ENCODE measurements at regions not wholly inside any gene's neighbourhood (a gene's known extent, or its start where the extent isn't known, plus 50 kb on each side); places are given as distances from the start of the nearest gene placed in this dataset.

DNA sequence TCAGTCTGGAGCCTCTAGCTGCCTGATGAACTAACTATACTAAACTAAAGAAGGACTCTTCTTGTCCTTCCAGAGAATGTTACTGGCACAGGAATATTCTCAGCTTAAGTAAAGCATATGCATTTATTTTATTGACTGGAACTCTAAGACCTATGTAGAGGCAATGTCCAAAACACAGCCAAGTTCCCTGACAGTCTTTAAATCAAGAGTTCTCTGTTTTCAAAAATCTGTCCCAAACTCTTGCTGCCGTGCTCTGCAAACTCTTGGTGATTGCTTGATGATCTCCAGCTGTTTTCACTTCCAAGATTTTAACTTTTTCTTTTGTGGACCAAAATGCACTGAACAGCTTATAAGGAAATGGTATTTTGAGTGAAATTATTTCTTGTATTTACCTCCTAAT, 67.5 kb upstream of the DAAM1 start:
- TF ChIP-seq, protein P1, sequence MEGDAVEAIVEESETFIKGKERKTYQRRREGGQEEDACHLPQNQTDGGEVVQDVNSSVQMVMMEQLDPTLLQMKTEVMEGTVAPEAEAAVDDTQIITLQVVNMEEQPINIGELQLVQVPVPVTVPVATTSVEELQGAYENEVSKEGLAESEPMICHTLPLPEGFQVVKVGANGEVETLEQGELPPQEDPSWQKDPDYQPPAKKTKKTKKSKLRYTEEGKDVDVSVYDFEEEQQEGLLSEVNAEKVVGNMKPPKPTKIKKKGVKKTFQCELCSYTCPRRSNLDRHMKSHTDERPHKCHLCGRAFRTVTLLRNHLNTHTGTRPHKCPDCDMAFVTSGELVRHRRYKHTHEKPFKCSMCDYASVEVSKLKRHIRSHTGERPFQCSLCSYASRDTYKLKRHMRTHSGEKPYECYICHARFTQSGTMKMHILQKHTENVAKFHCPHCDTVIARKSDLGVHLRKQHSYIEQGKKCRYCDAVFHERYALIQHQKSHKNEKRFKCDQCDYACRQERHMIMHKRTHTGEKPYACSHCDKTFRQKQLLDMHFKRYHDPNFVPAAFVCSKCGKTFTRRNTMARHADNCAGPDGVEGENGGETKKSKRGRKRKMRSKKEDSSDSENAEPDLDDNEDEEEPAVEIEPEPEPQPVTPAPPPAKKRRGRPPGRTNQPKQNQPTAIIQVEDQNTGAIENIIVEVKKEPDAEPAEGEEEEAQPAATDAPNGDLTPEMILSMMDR (IDR thresholded peaks at IDR 0.05) = no peak
- no peak for TF ChIP-seq POLR2A (IDR thresholded peaks at IDR 0.05)
